Coronary artery (tissue), 2 donors: ENCODE measurements at regions not wholly inside any gene's neighbourhood (a gene's known extent, or its start where the extent isn't known, plus 50 kb on each side); places are given as distances from the start of the nearest gene placed in this dataset.

ENCODE experiments used
- DNase-seq: peaks from one replicate; pipeline ENCODE4 v3.0.0-alpha.2; 2017; ENCODE audit warnings: low spot score
- H3K27ac ChIP-seq, 2 donors: fragments of 200-600 bp; sonication (generic); one replicate each; pipeline ENCODE4 v1.5.1; 2016 to 2019
- H3K4me3 ChIP-seq: fragments of 200-600 bp; sonication (generic); 2 replicates; pipeline ENCODE4 v1.5.1; 2016; ENCODE audit warnings: mild to moderate bottlenecking, moderate library complexity
- TF ChIP-seq, protein P1 (sequence below): fragments of 200-600 bp; sonication (generic); IDR thresholded peaks from one replicate; pipeline ENCODE4 v1.5.1; 2019; ENCODE audit warnings: antibody characterized with exemption

DNA sequence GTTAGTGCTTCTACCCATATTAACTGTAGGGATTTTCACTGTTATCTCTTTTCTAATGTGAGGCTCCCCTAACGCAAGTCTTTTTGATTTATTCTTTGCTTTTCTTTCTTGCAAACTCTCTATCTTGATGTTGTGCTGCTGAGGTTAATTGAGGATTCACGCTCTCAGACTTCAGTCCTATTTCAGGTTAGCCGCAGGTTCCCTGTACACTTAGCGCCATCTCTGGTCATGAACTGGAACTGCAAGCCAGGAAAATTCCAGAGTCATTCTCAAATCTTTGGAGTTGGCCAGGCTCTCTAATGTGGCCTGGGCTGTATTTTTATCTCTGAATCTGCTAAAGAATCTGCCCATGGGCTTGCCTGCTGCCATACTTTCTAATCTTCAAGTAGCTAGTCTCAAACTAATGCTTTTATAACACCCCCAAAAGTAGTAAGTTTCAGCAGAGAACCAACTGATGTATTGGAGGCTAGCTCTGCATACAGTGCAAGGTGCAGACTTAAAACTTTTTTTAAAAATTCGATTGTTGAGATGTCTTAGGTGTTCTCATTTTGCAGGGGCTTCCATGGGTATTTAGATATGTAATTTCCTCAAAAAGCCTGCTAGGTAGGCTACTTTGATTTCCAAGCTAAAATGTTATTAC, 91.1 kb upstream of the OPRM1 start:
- TF ChIP-seq, protein P1, sequence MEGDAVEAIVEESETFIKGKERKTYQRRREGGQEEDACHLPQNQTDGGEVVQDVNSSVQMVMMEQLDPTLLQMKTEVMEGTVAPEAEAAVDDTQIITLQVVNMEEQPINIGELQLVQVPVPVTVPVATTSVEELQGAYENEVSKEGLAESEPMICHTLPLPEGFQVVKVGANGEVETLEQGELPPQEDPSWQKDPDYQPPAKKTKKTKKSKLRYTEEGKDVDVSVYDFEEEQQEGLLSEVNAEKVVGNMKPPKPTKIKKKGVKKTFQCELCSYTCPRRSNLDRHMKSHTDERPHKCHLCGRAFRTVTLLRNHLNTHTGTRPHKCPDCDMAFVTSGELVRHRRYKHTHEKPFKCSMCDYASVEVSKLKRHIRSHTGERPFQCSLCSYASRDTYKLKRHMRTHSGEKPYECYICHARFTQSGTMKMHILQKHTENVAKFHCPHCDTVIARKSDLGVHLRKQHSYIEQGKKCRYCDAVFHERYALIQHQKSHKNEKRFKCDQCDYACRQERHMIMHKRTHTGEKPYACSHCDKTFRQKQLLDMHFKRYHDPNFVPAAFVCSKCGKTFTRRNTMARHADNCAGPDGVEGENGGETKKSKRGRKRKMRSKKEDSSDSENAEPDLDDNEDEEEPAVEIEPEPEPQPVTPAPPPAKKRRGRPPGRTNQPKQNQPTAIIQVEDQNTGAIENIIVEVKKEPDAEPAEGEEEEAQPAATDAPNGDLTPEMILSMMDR, result peak; percentile 77
- H3K27ac ChIP-seq, result no peak overlapping the region
- DNase-seq, result no peak
- H3K4me3 ChIP-seq, result peak overlapping the region; percentile 32

DNA sequence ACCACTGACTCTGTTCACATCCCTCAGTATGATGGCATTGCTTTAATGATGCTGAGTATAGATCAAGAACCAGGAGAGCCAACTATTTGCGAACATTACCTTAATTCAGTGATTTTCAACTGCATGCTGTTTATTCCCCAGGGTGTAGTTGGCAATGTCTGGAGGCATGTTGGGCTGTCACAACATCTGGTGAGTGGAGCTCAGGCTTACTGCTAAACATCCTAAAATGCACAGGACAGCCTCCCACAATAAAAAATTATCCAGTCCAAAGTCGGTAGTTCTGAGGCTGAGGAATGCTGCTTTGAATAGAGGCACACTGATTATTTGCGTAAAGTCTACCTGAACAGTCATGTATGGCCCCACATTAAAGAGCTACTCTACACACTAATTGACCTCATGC, 94.8 kb upstream of the OPRM1 start:
- TF ChIP-seq, protein P1, result no peak
- H3K4me3 ChIP-seq, result no peak overlapping the region
- DNase-seq, result no peak
- no peak overlapping the region for H3K27ac ChIP-seq

DNA sequence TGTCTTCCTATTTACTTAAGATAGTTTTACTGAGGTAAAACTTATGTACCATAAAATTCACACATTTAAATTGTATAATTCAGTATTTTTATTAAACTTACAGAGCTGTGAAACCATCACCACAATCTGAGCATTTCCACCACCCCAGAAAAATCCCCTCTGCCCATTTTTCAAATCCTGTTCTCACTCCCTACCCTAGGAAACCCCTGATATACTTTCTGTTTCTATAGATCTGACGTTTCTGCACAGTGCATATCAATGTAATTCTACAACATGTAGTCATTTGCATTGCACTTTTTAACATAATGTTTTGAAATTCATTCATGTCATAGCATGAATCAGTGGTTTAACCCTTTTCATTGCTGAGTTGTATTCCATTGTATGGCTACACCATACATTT, 96.7 kb upstream of the OPRM1 start:
- TF ChIP-seq, protein P1, result no peak
- H3K27ac ChIP-seq, result no peak overlapping the region
- no peak for DNase-seq
- no peak overlapping the region for H3K4me3 ChIP-seq

DNA sequence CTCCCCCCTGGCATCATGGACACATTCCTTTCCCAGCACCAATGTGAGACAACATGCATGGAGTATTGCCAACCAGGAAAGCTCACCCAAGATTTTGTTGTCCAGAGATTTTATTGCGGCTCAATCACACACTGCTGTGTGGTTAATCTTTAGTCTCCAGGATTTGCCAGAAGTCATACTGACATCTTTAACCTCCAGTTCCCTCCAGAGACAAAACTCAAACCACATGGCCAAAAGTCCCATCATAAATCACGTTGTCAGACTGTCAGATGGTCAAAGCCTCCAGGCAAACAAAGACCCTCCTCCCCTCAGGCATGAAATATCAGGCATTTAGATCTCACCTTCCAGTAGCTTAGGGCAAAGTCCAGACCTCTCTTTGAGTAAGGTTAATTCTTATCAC, 97.3 kb upstream of the OPRM1 start:
- Histone ChIP-seq H3K4me3 (no peak overlapping the region), H3K27ac (no peak overlapping the region)
- no peak for DNase-seq
- TF ChIP-seq, protein P1, result no peak

DNA sequence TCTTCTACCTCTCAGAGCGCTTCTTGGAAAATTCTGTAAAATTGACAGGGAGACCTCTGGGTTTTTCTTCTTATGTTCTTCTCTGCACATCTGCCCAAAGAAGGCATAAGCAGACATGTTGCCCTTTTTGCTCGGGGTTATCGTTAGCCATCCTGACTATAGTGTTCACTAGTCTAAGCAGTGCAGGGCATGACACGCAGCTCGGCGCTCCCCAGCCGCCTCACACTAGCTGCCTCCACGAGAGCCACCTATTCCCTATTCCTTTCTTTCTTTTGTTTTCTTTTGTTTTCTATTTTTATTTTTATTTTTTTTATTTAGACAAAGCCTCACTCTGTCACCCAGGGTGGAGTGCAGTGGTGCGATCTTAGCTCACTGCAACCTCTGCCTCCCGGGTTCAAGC, 100.2 kb upstream of the OPRM1 start:
- TF ChIP-seq, protein P1, result no peak
- Histone ChIP-seq H3K4me3 (no peak overlapping the region), H3K27ac (no peak overlapping the region)
- no peak for DNase-seq

DNA sequence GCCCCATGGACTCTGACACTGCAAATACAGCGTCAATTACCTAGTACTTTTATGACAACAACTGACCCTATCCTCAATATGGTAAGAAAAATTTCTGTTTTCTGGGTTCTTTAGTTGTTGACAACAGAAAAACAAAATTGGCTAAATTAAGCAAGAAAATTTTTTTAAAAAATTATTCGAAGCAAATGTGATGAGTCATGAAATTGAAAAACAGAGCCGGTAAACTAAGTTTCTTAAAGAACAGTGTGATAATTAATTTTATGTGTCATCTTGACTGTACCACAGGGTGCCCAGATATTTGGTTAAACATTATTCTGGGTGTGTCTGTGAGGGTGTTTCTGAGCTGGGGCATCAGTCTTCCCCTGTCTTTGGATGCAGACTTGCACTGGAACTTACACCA, 107.6 kb upstream of the OPRM1 start:
- DNase-seq, result no peak
- TF ChIP-seq, protein P1, result no peak

DNA sequence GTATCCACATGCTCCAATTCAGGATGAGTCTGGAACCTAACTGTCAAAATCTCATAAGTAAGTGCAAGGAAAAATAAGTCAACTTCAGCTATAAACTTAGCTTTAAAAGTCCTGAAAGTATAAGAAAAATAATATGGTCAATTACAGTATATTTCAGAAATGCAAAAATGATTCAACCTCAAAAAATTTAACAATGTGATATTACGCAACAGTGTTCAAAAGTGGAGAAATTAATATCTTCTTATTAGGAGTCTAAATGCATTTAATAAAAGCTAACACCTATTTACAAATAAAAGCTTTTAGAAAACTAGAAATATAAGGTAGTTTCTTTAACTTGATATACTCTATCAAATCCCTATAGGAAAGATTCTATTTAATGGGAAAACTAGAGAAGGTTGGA, 111.2 kb upstream of the OPRM1 start:
- no peak for DNase-seq
- Histone ChIP-seq H3K27ac (no peak overlapping the region), H3K4me3 (no peak overlapping the region)
- TF ChIP-seq, protein P1, result no peak

More for the DNA sequence above, 107.6 kb upstream of the OPRM1 start:
- Histone ChIP-seq H3K27ac (no peak overlapping the region), H3K4me3 (no peak overlapping the region)
